ENCODE measurements at regions not wholly inside any gene's neighbourhood (a gene's known extent, or its start where the extent isn't known, plus 50 kb on each side); places are given as distances from the start of the nearest gene placed in this dataset.
"Not testable (repeated sequence)": the region's sequence is repeated elsewhere in the genome, so short reads cannot be mapped to it uniquely, and the experiment has no call there.

GRCh38 chr9:85487872-85488271 is 253.9 kb downstream of the AGTPBP1 start:
- no peak for DNase-seq (ENCODE audit: low spot score)

DNA sequence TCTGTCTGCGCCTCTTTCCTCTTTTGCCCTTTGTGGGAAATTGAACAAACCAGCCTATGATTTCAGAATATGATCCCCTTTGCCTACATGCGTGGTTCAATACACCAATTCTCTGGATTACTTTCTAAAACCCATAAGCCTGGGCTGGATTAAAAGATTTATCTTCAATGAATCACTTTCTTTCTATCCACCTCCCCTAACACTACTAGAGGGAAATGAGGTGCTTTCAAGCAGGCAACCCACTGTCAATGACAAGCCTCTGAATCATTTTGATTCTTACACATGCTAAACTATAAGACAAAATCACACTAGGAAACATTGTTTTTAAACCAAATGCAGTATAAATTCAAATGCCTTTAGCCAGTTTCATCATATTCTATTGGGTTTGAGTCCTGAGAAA is 257.5 kb downstream of the AGTPBP1 start:
- no peak for DNase-seq (ENCODE audit: low spot score)

DNA sequence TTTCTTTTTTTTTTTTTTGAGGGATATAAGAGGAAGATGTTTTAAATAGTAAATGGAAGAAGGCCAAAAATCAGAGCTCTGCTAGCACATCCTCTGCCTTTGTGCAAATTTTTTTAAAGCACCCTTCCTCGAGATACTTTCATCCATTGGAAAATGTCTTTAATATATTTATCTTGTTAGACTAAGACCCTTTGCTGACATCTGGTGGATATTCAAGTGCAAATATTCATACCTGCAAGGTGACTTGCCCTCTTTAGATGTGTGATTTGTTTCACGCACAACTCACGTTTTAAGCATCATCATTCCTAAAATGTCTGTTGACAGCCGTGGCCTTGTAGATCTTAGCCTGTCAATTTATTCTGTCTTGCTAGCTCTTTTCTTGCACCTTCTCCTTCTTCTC is 258.5 kb downstream of the AGTPBP1 start:
- DNase-seq (ENCODE audit: low spot score): no peak

GRCh38 chr9:85479305-85479704 is 262.4 kb downstream of the AGTPBP1 start:
- DNase-seq (ENCODE audit: low spot score): no peak

GRCh38 chr9:85478847-85479246 is 262.9 kb downstream of the AGTPBP1 start:
- no peak for DNase-seq (ENCODE audit: low spot score)

- DNase-seq (ENCODE audit: low spot score): not testable (repeated sequence)
These were observed 266.9 kb downstream of the AGTPBP1 start for GRCh38 chr9:85474896-85475295.

DNA sequence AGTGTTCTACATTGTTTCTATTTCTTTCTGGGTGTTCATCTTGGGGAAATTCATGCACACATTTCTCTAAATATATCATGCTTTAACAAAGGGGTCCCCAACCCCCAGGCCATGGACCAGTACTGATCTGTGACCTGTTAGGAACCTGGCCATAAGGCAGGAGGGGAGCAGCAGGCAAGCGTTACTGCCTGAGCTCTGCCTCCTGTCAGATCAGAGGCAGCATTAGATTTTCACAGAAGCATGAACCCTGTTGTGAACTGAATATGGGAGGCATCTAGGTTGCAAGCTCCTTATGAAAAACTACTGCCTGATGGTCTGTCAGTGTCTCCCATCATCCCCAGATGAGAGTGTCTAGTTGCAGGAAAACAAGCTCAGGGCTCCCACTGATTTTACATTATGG is 270.0 kb downstream of the AGTPBP1 start:
- no peak for DNase-seq (ENCODE audit: low spot score)

DNA sequence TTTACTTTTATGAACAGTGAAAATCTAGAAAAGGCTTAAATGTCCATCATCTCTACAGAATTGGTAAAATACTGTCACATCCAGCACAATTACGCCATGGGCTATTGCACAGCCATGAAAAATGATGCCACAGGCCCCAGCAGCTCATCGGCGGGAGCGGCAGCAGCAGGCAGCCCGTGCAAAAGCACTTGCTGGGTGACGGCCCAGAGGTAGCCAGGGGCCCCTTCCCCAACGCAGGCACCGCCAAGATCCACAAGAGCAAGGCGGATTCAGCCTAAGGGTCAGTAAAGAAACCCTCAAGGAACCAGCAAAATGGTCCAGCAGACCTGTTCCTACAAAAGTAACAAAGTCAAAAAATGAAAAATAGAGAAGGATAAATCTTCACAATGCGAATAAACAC is 272.7 kb downstream of the AGTPBP1 start:
- DNase-seq (ENCODE audit: low spot score): no peak

DNA sequence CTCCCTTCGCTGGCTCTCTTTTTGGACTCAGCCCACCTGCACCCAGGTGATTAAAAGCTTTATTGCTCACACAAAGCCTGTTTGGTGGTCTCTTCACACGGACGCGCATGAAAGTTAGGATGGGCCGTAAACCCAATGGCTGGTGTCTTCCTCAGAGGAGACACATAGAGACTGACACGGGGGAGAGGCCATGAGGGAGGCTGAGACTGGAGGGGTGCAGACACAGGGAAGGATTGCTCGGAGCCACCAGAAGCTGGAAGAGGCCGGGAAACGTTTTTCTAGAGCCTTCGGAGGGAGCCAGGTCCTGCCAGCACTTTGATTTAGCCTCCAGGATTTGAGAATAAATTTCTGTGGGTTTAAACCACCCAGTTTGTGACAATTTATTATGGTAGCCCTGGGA is 274.9 kb downstream of the AGTPBP1 start:
- DNase-seq (ENCODE audit: low spot score): no peak

GRCh38 chr9:85458114-85458864 is 283.5 kb downstream of the AGTPBP1 start:
- not testable (repeated sequence) for DNase-seq (ENCODE audit: low spot score)

GRCh38 chr9:85453850-85454249 is 287.9 kb downstream of the AGTPBP1 start:
- no peak for DNase-seq (ENCODE audit: low spot score)

DNA sequence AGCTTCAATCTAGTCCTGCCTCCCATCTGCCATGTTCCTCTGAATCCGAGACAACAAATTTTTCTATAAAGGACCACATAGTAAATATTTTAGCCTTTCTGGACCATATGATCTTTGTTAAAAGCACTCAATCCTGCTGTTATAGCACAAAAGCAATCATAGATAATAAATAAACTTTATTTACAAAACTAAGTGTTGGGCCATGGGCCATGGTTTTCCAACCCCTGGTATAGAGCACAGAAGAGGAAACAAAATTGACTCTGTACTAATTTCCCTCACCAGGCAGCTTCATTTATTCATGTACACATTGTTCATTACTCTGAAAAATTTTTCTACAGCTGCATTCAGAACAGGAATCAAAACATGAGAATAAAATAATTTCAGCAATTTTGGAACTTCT is 288.9 kb downstream of the AGTPBP1 start:
- no peak for DNase-seq (ENCODE audit: low spot score)

GRCh38 chr9:85451680-85452079 is 290.1 kb downstream of the AGTPBP1 start:
- DNase-seq (ENCODE audit: low spot score): no peak

DNA sequence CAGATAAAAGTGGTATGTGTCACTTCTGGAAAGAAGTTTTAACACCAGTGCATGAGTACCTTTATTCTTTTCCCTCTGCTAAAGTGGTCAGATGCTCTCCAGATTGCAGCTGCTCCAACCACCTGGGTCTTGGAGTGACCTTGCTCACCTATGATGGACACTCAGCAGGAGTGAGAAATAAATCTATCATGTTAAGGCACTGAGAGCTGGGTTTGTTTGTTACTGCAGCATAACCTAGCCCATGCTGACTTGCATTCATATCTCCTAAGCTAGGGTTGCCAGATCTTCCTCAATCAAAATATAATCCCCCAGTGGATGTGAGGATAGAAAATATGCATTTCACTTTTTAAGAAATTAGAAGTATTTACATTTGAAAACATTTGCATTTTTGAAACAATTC is 295.9 kb downstream of the AGTPBP1 start:
- DNase-seq (ENCODE audit: low spot score): no peak

- DNase-seq (ENCODE audit: low spot score): no peak
These were observed 297.5 kb downstream of the AGTPBP1 start for GRCh38 chr9:85444243-85444642.

DNA sequence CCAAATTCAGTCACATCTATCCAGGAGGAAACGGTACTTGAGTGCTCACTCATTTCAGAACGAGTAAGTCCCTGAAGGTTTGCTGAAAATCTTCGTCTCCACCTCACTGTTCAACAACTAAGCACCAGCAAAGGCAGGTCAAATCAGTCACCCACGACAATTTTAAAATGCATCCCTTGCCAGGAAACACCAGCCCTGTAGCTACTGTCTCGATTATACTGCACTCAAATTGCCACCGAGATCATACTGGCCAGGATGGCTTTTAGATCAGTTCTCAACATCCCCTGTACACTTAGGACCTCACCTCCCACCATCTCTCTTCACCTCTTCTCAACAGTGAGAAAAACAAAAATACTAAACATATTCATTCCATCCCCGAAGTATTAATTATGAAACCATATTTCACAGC is 298.6 kb downstream of the AGTPBP1 start:
- no peak for DNase-seq (ENCODE audit: low spot score)

DNA sequence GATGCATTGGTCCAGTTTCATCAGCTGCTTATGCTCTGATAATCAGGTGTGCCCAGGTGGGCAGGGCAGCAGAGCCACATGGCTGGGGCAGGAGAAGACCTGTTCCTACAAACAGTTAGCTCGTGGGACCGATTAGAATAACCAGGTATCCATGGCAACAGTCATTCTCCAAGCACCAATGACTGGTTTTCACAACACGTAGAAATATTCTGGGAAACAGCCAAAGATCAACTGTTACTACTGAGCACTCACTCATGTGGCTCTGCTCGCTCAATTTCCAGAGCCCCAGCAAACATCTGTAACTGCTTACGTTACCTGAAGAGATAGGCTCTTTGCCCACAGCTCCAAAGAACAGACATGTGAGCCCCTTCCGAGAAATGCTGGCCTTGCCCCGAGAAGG is 302.0 kb downstream of the AGTPBP1 start:
- DNase-seq (ENCODE audit: low spot score): no peak

GRCh38 chr9:85433956-85434355 is 307.8 kb downstream of the AGTPBP1 start:
- not testable (repeated sequence) for DNase-seq (ENCODE audit: low spot score)

- peak; percentile 46 for DNase-seq (ENCODE audit: low spot score)
These were observed 308.2 kb downstream of the AGTPBP1 start for GRCh38 chr9:85433551-85433950.

DNA sequence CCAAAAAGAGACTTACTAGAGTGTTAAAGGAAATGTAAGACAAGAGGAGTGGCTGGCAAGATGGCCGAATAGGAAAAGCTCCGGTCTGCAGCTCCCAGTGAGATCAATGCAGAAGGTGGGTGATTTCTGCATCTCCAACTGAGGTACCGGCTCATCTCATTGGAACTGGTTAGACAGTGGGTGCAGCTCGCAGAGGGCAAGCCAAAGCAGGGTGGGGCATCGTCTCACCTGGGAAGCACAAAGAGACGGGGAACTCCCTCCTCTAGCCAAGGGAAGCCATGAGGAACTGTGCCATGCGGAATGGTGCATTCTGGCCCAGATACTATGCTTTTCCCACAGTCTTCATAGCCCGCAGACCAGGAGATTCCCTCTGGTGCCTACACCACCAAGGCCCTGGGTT is 308.7 kb downstream of the AGTPBP1 start:
- DNase-seq (ENCODE audit: low spot score): no peak

DNA sequence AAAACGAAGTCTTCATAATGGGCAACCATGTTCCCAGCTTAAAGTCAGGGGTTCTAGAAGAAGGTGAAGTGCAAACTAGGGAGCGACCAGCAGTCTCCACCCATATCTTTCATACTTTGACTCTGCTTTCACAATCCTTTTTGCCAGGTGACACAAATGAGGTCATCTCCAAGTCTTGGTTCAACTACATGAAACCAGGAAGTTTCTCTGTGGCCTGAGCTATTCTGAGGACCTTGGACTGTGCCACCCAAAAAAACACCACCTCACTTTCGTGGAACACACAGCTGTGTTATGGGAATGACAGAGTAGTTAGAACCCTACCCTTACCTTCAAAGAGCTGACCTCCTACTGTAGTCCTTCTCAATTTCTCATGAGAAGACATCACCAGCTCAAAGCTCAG is 309.2 kb downstream of the AGTPBP1 start:
- DNase-seq (ENCODE audit: low spot score): no peak

GRCh38 chr9:85431339-85432102 is 310.2 kb downstream of the AGTPBP1 start:
- DNase-seq (ENCODE audit: low spot score): peak; percentile 25

GRCh38 chr9:85430659-85431338 is 311.0 kb downstream of the AGTPBP1 start:
- no peak for DNase-seq (ENCODE audit: low spot score)

All from H4 (cell line).